ENCODE measurements at regions not wholly inside any gene's neighbourhood (a gene's known extent, or its start where the extent isn't known, plus 50 kb on each side); places are given as distances from the start of the nearest gene placed in this dataset.

DNA sequence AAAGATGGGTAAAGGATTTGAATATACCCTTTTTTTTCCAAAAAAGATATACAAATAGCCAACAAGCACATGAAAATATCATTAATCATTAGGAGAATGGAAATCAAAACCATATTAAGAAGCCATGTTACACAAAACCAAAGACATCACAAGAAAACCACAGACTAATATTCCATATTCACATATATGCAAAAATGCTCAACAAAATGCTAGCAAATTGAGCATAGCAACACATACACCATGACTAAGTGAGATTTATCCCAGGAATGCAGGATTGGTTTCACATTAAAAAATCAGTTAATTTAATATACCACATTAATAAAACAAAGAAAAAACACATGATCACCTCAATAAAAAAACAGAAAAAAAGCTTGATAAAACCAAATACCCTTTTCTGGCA is 84.7 kb upstream of the LMNTD1 start:
- Histone ChIP-seq H3K9me3 (ENCODE audit: control insufficient read depth, low read depth, low read length) (no peaks in the 10 kb centered on the region), H3K9ac (ENCODE audit: control insufficient read depth, extremely low read depth, insufficient read depth, low read length) (no peak overlapping the region), H3K27ac (ENCODE audit: control insufficient read depth, insufficient read depth, low read length) (no peak overlapping the region), H3K79me2 (ENCODE audit: control insufficient read depth, insufficient read depth, low read length) (no peaks in the 10 kb centered on the region), H4K20me1 (ENCODE audit: control insufficient read depth, extremely low read depth, insufficient read depth, low read length) (no peaks in the 10 kb centered on the region), H3K27me3 (ENCODE audit: control insufficient read depth, extremely low read depth, insufficient read depth, low read length) (no peaks in the 10 kb centered on the region), H3K4me2 (ENCODE audit: control insufficient read depth, extremely low read depth, insufficient read depth, low read depth, low read length) (no peak overlapping the region), H3K9me1 (ENCODE audit: control insufficient read depth, extremely low read depth, insufficient read depth, low read length) (no peaks in the 10 kb centered on the region), H3K4me1 (ENCODE audit: control insufficient read depth, extremely low read depth, insufficient read depth, low read length) (no peaks in the 10 kb centered on the region), H2AFZ (ENCODE audit: control insufficient read depth, low read length) (no peak overlapping the region), H3K4me3 (ENCODE audit: control insufficient read depth in 2 of 3, extremely low read depth in 1 of 3, insufficient read depth in 2 of 3, low read depth in 1 of 3, low read length in 3 of 3) (no peak overlapping the region), H3K36me3 (ENCODE audit: control insufficient read depth in 2 of 2, extremely low read depth in 1 of 2, insufficient read depth in 2 of 2, low read length in 2 of 2) (no peaks in the 10 kb centered on the region)
- DNase-seq (ENCODE audit: low read depth, low spot score): no peak
- no peak for FAIRE-seq
- dilution Hi-C loops (cut with MboI; ENCODE audit: extremely low pct_ligation_motif_present, low sequenced_read_pairs): no loop called here
- TF ChIP-seq EZH2 (IDR thresholded peaks at IDR 0.05; ENCODE audit: low read length): no peak
- TF ChIP-seq, protein P1, sequence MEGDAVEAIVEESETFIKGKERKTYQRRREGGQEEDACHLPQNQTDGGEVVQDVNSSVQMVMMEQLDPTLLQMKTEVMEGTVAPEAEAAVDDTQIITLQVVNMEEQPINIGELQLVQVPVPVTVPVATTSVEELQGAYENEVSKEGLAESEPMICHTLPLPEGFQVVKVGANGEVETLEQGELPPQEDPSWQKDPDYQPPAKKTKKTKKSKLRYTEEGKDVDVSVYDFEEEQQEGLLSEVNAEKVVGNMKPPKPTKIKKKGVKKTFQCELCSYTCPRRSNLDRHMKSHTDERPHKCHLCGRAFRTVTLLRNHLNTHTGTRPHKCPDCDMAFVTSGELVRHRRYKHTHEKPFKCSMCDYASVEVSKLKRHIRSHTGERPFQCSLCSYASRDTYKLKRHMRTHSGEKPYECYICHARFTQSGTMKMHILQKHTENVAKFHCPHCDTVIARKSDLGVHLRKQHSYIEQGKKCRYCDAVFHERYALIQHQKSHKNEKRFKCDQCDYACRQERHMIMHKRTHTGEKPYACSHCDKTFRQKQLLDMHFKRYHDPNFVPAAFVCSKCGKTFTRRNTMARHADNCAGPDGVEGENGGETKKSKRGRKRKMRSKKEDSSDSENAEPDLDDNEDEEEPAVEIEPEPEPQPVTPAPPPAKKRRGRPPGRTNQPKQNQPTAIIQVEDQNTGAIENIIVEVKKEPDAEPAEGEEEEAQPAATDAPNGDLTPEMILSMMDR (optimal IDR thresholded peaks at IDR 0.05 in 1 of 3, IDR thresholded peaks at IDR 0.05 in 1 of 3, conservative IDR thresholded peaks at IDR 0.05 in 1 of 3; ENCODE audit: extremely low read depth in 1 of 3, insufficient read depth in 2 of 3, low read length in 3 of 3): no peak

DNA sequence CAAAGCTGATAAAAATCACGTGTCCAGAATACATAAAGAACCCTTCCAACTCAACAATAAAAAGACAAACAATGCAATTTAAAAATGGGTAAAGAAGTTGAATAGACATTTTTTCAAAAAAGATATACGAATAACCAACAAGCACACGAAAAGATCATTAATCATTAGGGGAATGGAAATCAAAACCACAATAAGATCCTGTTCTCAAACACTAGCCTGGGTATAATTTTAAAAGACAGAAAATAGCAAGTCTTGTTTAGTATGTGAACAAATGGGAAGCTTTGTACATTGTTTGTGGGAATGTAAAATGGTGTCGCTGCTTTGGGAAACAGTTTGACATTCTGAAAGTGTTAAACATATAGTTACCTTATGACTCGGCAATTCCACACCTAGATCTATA is 86.3 kb upstream of the LMNTD1 start:
- no peaks in the 10 kb centered on the region for H4K20me1 ChIP-seq (ENCODE audit: control insufficient read depth, extremely low read depth, insufficient read depth, low read length)
- H3K36me3 ChIP-seq (ENCODE audit: control insufficient read depth in 2 of 2, extremely low read depth in 1 of 2, insufficient read depth in 2 of 2, low read length in 2 of 2): no peaks in the 10 kb centered on the region
- FAIRE-seq (no peak), DNase-seq (ENCODE audit: low read depth, low spot score) (no peak)
- no peak overlapping the region for H2AFZ ChIP-seq (ENCODE audit: control insufficient read depth, low read length)
- H3K79me2 ChIP-seq (ENCODE audit: control insufficient read depth, insufficient read depth, low read length): no peaks in the 10 kb centered on the region
- no peaks in the 10 kb centered on the region for H3K27me3 ChIP-seq (ENCODE audit: control insufficient read depth, extremely low read depth, insufficient read depth, low read length)
- dilution Hi-C loops (cut with MboI; ENCODE audit: extremely low pct_ligation_motif_present, low sequenced_read_pairs): no loop called here
- no peak overlapping the region for H3K9ac ChIP-seq (ENCODE audit: control insufficient read depth, extremely low read depth, insufficient read depth, low read length)
- no peaks in the 10 kb centered on the region for H3K9me3 ChIP-seq (ENCODE audit: control insufficient read depth, low read depth, low read length)
- H3K4me3 ChIP-seq (ENCODE audit: control insufficient read depth in 2 of 3, extremely low read depth in 1 of 3, insufficient read depth in 2 of 3, low read depth in 1 of 3, low read length in 3 of 3): no peak overlapping the region
- no peak for TF ChIP-seq EZH2 (IDR thresholded peaks at IDR 0.05; ENCODE audit: low read length)
- TF ChIP-seq, protein P1 (optimal IDR thresholded peaks at IDR 0.05 in 1 of 3, IDR thresholded peaks at IDR 0.05 in 1 of 3, conservative IDR thresholded peaks at IDR 0.05 in 1 of 3; ENCODE audit: extremely low read depth in 1 of 3, insufficient read depth in 2 of 3, low read length in 3 of 3): no peak
- H3K27ac ChIP-seq (ENCODE audit: control insufficient read depth, insufficient read depth, low read length): no peak overlapping the region
- H3K4me1 ChIP-seq (ENCODE audit: control insufficient read depth, extremely low read depth, insufficient read depth, low read length): no peaks in the 10 kb centered on the region
- H3K9me1 ChIP-seq (ENCODE audit: control insufficient read depth, extremely low read depth, insufficient read depth, low read length): no peaks in the 10 kb centered on the region
- no peak overlapping the region for H3K4me2 ChIP-seq (ENCODE audit: control insufficient read depth, extremely low read depth, insufficient read depth, low read depth, low read length)
